ENCODE measurements at regions not wholly inside any gene's neighbourhood (a gene's known extent, or its start where the extent isn't known, plus 50 kb on each side); places are given as distances from the start of the nearest gene placed in this dataset.

- no peak for DNase-seq
Measured at GRCh38 chr2:221314786-221315185, 257.3 kb downstream of the EPHA4 start.

- DNase-seq = peak; percentile 38
Measured at GRCh38 chr2:221318376-221319130, 253.6 kb downstream of the EPHA4 start.

- DNase-seq = no peak
Measured at GRCh38 chr2:221322741-221323140, 249.4 kb downstream of the EPHA4 start.

DNA sequence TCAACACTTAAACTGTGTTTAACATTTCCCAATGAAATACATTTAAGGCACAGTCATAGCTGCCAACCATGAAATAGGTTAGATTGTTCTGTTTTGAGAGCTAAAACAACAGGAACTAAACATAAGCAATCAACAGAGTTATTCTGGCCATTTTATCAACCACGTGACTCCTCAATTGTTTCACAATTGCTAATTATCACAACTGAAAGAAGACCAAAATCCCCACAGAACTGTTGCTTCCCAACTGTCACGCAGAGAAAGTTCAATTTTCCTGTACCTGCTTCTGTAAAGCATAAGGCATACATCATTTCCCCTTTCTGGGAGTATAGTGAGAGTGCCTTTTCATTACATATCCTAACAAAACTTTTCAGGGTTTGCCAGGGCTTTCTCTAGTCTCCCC is 248.6 kb downstream of the EPHA4 start:
- DNase-seq = no peak

DNA sequence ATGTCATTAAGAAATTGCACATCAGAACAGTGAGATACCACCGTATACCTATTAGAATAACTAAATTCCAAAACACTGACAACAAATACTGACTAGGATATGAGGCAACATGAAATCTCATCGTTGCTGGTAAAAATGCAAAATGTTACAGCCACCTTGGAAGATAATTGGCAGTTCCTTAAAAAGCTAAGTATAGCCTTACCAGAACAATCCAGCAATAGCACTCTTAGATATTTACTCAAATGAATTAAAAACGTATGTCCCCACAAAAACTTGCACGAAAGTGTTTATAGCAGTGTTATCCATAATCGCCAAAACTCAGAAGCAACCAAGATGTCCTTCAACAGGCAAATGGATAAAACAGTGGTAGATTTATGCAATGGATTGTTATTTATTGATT is 241.7 kb downstream of the EPHA4 start:
- no peak for DNase-seq

DNA sequence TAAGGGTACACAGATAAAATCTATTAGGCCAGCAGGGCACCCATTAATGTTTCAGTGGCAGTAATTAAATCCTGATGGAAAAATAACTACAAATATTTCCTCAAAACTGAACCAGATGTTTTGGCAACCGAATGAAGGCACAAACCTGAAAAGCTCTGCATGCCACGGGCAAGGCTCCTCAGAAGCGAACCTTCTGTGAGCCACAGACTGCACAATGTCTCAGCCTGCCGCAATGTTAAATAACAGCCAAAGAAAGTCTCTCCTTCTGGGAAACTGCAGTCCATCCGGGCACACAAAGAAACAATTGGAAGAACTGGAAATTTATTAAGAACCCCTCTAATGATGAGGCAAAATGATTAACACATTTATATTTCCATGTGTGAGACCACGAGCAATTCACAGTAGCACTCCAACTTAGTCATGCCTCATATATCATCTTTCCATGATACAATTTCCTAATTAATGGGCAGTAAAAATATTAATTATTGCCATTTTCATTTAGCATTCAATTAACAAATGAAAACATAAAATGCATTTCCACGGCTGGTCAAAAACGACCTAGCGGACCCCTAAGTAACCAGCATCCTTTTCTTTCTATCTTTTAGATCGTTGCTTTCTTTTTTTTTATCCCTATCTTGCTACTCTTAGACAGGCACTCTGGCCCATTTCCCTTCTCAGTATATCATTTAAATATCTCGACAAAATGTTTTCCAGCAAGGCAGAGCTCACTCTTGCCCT is 237.5 kb downstream of the EPHA4 start:
- no peak for DNase-seq

GRCh38 chr2:221335219-221335752 is 236.8 kb downstream of the EPHA4 start:
- DNase-seq = no peak

- no peak for DNase-seq
Measured at GRCh38 chr2:221336967-221337366, 235.1 kb downstream of the EPHA4 start.

GRCh38 chr2:221337957-221338685 is 234.0 kb downstream of the EPHA4 start:
- no peak for DNase-seq

- DNase-seq = no peak
Measured at GRCh38 chr2:221342388-221342787, 229.7 kb downstream of the EPHA4 start.

DNA sequence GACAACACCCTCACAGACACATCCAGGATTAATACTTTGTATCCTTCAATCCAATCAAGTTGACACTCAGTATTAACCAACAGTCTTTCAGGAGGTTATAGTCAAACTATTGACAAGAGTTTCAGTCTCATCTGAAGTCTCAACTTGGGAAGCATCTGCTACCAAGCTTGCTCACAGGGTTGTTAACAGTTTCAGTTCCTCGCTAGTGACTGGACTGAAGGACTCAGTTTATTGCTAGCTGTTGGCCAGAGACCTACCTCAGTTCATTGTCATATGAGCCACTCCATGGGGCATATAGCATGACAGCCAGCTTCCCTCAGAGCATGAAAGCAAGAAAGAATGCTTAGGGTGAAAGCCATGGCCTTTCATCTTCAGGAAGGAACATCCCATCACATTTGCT is 228.6 kb downstream of the EPHA4 start:
- DNase-seq = no peak

DNA sequence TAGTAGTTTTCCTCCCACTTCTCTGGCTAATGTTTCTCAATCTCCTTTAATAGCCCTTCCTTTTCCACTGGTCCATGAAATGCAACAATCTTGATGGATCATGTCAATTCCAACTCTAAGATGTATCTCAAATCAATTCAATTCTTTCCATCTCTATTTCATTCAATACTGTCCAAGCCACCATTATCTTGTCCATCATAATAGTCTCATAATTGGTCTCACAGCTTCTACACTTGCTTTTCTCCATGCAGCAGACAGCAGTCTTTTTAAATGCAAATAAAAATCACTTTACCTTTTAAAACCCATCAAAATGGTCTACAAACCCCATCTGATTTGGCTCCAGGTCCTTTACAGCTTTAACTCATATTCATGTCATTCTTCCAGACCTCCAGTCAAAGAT is 226.6 kb downstream of the EPHA4 start:
- no peak for DNase-seq

- no peak for DNase-seq
Measured at GRCh38 chr2:221346411-221346810, 225.7 kb downstream of the EPHA4 start.

- DNase-seq = no peak
Measured at GRCh38 chr2:221347471-221347870, 224.6 kb downstream of the EPHA4 start.

DNA sequence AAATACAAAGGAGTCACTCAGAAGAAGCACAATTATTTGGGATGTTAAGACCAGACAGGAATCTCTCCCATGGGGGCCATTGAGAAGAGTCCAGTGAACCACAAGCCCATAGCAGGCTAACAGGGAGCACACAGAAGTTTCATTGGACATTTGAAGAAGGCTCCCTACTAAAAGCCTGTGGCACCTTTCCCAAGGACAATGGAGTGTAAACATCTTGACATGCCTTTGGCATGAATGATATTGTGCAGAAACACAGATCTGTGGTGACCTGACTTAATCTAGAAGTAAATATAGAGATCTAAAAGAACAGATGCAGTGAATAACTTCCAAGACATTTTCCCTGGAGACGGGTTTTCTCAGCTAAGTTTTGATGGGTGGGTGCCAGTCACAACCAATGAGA is 221.5 kb downstream of the EPHA4 start:
- DNase-seq = no peak

DNA sequence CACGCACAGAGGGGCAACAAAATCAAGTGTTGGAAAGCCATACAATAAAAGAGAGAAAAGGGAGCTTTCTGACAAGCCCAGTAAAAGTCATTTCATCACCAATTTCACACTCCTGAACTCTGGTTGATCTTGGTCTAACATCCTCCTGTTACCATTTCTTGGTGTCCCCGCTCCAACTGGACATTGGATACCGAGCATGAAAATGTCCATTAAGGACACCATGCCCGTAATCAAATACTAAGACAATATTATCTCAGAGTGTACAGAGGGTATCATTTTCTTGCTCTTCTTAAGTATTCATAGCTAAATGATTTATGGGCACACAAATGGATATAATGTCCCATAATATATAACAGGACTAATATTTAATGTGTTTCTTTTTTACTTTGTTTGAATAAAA is 218.9 kb downstream of the EPHA4 start:
- DNase-seq = no peak

DNA sequence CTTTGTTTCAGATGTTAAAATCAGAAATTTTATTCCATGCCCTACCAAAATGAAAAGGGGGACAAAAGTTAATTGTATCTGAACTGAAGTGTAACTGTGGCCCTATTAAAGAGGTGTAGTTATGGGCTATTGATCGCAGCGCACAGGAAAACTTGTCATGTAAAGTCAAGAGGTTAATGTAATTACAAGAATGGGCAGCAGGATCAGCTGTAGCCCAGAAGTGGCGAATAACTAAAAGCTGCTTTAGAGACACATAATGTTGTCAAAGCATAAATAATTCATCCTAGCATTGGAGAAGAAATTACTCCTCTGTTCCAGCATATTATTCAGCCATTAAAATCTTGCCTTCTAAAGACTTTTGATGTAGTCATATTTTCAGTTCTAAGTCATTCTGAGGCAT is 211.8 kb downstream of the EPHA4 start:
- DNase-seq = no peak

- DNase-seq = no peak
Measured at GRCh38 chr2:221360742-221361141, 211.4 kb downstream of the EPHA4 start.

- DNase-seq = no peak
Measured at GRCh38 chr2:221361633-221362032, 210.5 kb downstream of the EPHA4 start.

- DNase-seq = no peak
Measured at GRCh38 chr2:221364672-221365071, 207.4 kb downstream of the EPHA4 start.

Measured in hindlimb muscle (tissue), 1 donor.